Vagina (tissue), 2 donors: ENCODE measurements at regions not wholly inside any gene's neighbourhood (a gene's known extent, or its start where the extent isn't known, plus 50 kb on each side); places are given as distances from the start of the nearest gene placed in this dataset.

Source experiments
- CTCF ChIP-seq, 3 experiments: fragments of 450-650 bp in 2 of 3; fragments of 200-600 bp in 1 of 3; sonication (generic) in 1 of 3; IDR thresholded peaks; one replicate each; pipeline ENCODE4 v1.5.1; 2017 to 2019; ENCODE audit warnings: antibody characterized with exemption in 3 of 3, mild to moderate bottlenecking in 2 of 3, moderate library complexity in 2 of 3
- POLR2A ChIP-seq, 2 donors: fragments of 450-650 bp; IDR thresholded peaks; one replicate each; pipeline ENCODE4 v1.6.1; 2017; ENCODE audit warnings: antibody characterized with exemption in 2 of 2, mild to moderate bottlenecking in 2 of 2, moderate library complexity in 2 of 2
- POLR2AphosphoS5 ChIP-seq, 2 donors: sonication (generic); formaldehyde crosslinking; IDR thresholded peaks; one replicate each; pipeline ENCODE4 v1.9.0; 2017; ENCODE audit warnings: antibody characterized with exemption in 2 of 2, mild to moderate bottlenecking in 2 of 2, low read depth in 1 of 2; ENCODE audit not compliant: insufficient read depth in 1 of 2

DNA sequence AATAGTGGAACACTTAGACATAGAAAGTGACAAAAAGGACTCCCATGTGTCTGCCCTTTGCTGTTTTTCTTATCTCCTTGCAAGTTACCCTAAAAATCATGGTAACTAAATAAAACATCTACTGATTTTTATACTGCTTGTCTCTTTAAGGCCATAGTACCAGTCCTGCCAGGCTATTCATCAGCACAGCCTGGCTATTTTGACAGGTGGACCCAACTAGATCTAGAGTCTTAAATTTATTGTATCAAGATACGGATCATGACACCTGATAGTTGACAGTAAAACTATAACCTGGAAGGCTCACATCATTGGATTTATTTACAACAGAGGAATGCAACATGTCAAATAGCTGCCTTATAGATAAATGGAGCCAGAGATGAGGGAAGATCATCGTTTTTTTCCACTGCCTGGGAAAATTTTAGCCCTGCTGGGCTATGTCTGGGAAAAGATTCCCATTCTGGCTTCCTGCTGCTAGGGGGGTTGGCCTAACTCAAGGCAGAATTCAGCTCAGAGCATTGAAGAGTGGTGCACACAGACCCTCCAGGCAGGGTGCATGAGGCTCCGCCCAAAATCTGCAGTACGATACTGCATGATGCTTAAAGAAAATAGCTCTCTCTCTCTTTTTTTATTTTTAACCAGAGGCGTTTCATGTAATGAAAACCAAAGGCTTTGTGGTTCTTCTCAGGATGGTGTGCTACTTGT is 292.0 kb upstream of the FZD8 start:
- TF ChIP-seq CTCF (IDR thresholded peaks at IDR 0.05) (no peak), POLR2AphosphoS5 (IDR thresholded peaks at IDR 0.05; ENCODE audit: insufficient read depth in 1 of 2, low read depth in 1 of 2) (no peak), POLR2A (IDR thresholded peaks at IDR 0.05) (no peak)
